ENCODE measurements at regions not wholly inside any gene's neighbourhood (a gene's known extent, or its start where the extent isn't known, plus 50 kb on each side); places are given as distances from the start of the nearest gene placed in this dataset.

DNA sequence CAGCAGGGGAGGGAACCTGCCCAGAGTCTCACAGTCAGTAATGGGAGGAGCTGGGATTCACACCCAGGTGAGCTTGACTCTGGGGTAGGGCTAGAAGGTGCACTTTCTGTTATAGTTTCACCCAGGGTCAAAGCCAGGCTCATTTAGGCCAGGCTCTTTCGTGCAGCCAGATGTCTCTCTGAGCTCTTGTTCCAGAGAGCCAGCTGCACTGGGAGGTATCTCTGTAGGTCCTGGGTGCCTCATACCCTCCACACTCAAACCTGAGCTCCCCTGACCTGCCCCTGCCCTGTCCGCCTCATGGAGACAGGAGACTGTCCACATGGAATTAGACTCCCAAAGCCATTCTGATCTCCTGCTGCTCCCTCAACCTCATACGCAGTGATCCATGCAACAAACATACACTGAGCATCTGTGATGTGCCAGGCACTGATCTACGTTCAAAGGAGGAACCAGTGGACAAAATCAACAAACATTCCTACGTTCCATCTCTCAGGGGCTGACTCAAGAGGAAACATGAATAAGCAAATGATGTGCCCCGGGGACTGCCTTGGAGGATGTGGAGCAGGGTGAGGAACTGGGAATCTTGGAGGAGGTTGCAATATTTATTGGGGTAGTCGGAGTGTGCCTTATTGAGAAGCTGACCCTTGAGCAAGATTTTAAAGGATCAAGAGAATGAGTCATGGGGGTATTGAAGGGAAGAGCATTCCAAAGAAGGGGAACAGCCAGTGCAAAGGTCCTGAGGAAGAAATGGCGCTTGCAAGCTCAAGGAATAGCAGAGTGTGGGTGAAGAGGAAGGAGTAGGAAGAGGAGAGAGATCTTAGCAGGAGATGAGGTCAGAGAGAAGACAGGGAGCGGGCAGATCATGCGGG lies 71.3 kb upstream of the TOX2 start:
- H3K27ac ChIP-seq, result no peak overlapping the region
- H3K4me3 ChIP-seq, result no peak overlapping the region
- 80 to 82% methylated on average over 10 of the region's 10 CpGs for WGBS, 2 donors
- H3K4me1 ChIP-seq, result no peaks in the 10 kb centered on the region
- TF ChIP-seq POLR2A (IDR thresholded peaks at IDR 0.05), result no peak
- no peak for TF ChIP-seq POLR2AphosphoS5 (IDR thresholded peaks at IDR 0.05)
- TF ChIP-seq EP300 (IDR thresholded peaks at IDR 0.05), result no peak
- TF ChIP-seq, protein P1, sequence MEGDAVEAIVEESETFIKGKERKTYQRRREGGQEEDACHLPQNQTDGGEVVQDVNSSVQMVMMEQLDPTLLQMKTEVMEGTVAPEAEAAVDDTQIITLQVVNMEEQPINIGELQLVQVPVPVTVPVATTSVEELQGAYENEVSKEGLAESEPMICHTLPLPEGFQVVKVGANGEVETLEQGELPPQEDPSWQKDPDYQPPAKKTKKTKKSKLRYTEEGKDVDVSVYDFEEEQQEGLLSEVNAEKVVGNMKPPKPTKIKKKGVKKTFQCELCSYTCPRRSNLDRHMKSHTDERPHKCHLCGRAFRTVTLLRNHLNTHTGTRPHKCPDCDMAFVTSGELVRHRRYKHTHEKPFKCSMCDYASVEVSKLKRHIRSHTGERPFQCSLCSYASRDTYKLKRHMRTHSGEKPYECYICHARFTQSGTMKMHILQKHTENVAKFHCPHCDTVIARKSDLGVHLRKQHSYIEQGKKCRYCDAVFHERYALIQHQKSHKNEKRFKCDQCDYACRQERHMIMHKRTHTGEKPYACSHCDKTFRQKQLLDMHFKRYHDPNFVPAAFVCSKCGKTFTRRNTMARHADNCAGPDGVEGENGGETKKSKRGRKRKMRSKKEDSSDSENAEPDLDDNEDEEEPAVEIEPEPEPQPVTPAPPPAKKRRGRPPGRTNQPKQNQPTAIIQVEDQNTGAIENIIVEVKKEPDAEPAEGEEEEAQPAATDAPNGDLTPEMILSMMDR (IDR thresholded peaks at IDR 0.05), result no peak
- no peaks in the 10 kb centered on the region for H3K27me3 ChIP-seq
- DNase-seq, result peak; percentile 13
- intact Hi-C loops (cut with DNase I), result no loop called here
- no peaks in the 10 kb centered on the region for H3K36me3 ChIP-seq
- no peaks in the 10 kb centered on the region for H3K9me3 ChIP-seq

DNA sequence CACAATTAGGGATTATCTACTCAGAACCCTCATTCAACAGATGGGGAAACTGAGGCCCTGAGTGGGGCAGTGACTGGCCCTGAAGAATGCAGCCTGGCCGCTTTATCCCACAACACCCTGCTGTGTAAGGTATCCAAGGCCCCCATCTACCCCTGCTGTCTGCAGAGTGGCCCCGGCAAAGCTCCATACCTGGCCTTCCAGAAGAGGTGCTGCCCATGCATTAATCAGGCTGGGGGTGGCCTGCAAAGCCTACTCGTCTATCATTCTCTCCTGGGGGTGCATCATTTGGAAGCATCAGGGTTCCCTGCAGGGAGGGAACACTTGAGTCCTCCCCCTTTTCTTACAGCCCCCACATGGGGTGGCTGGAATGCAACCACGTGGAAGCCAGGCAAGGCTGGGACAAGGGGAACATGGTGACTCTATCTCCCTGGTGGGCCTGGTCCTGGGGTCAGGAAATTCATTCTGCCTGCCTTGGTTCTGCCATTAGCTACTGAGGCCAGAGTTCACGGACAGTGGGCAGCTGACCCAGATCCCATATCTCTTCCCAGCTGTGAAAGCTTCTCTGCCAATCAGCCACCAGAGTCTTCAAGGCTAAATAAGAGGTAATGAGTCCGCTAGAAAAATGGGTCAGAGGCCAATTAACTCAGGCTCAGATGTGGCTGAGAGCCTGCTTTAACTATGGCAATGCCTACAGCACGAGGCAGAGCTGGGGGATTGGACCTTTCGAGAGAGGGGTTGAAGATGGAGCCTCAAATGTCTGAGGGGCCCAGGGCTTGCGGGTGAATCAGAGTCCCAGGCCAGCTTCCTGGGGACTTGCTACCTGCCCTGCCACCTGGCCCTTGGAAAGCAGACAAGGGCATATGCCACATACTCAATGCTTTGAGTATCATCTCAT lies 72.3 kb upstream of the TOX2 start:
- peak; percentile 48 for DNase-seq
- no peak overlapping the region for H3K27ac ChIP-seq
- 83 to 85% methylated on average over 9 of the region's 9 CpGs for WGBS, 2 donors
- no peak overlapping the region for H3K4me3 ChIP-seq
- intact Hi-C loops (cut with DNase I), result no loop called here
- no peak for TF ChIP-seq POLR2A (IDR thresholded peaks at IDR 0.05)
- no peak for TF ChIP-seq EP300 (IDR thresholded peaks at IDR 0.05)
- H3K27me3 ChIP-seq, result no peaks in the 10 kb centered on the region
- H3K9me3 ChIP-seq, result no peaks in the 10 kb centered on the region
- H3K36me3 ChIP-seq, result no peaks in the 10 kb centered on the region
- no peaks in the 10 kb centered on the region for H3K4me1 ChIP-seq

DNA sequence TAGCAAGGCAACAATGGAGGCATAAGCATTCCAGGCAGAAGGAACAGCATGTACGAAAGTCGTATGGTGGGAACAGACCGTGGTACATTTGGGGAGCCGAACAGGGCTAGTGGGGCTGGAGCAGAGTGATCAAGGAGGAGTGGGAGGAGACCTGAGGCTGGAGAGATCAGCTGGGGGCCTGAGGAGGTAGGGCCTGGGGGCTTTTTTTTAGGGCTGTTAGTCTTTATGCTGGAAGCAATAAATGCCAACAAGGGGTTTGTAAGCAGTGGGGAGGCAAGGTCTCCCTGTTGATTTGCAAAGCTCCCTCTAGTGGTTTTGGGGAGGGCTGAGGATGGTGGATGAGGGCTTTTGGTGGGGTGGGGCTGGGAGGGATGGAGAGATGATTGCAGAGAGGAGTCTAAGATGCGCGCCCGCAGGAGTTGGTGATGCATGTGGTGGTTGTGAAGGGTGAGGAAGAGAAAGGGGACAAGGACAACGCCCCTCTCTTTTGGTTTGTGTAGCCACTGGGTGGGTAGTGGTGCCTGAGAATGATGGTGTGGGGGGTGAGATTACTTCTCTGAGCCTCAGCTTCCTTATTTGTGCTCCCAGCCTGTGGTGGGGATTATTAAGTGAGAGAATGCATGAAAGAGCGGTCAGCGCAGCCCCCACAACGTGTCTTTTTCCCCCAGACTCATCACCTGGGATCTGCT lies 74.1 kb upstream of the TOX2 start:
- TF ChIP-seq POLR2A (IDR thresholded peaks at IDR 0.05), result no peak
- TF ChIP-seq, protein P1 (IDR thresholded peaks at IDR 0.05), result no peak
- no peak for TF ChIP-seq EP300 (IDR thresholded peaks at IDR 0.05)
- no peak for TF ChIP-seq POLR2AphosphoS5 (IDR thresholded peaks at IDR 0.05)
- H3K4me1 ChIP-seq, result no peaks in the 10 kb centered on the region
- no peaks in the 10 kb centered on the region for H3K9me3 ChIP-seq
- WGBS, 2 donors, result 64 to 69% methylated on average over 11 of the region's 11 CpGs
- H3K36me3 ChIP-seq, result no peaks in the 10 kb centered on the region
- no peak overlapping the region for H3K4me3 ChIP-seq
- intact Hi-C loops (cut with DNase I), result no loop called here
- DNase-seq, result peak; percentile 25
- no peaks in the 10 kb centered on the region for H3K27me3 ChIP-seq
- no peak overlapping the region for H3K27ac ChIP-seq

DNA sequence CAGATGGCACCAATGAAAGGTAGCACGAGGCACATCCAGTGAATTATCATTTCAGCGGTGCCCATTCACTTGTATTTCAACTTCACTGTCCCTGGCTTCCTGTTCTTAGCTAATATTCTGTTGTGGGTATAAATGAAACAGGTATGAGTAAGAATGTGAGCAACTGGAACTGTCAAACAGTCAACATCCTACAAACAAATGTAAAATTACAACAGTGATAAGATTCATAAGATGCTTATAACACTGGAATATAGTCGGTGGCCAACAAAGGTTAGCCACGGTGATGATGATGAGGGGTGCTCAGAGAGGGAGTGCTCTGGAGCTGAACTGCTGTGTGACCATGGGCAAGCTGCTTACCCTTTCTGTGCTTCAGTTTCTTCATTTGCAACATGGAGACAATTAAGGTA lies 74.9 kb upstream of the TOX2 start:
- Histone ChIP-seq H3K4me3 (no peak overlapping the region), H3K27me3 (no peaks in the 10 kb centered on the region), H3K4me1 (no peaks in the 10 kb centered on the region), H3K36me3 (no peaks in the 10 kb centered on the region), H3K27ac (no peak overlapping the region), H3K9me3 (no peaks in the 10 kb centered on the region)
- TF ChIP-seq POLR2A (IDR thresholded peaks at IDR 0.05) (no peak), POLR2AphosphoS5 (IDR thresholded peaks at IDR 0.05) (no peak), EP300 (IDR thresholded peaks at IDR 0.05) (no peak)
- TF ChIP-seq, protein P1 (IDR thresholded peaks at IDR 0.05), result no peak
- 69 to 77% methylated on average over 4 of the region's 4 CpGs for WGBS, 2 donors
- no peak for DNase-seq
- intact Hi-C loops (cut with DNase I), result no loop called here

DNA sequence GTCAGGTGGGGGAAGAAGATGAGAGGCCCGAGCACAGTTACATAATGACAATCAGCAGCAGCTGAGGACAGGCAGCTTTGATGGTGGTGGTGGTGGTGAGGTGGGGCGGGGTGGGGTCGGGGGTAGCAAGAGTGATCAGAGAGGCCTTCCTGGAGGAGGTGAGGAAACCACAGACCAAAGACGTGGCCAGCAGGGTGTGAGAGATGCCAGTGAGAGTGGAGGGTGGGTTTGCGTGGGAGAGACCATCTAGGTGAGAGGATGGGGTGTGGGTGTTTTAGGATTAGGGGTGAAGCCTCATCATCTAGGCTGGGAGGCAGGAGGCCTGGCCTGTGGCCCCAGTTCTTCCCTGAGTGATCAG lies 76.0 kb upstream of the TOX2 start:
- intact Hi-C loops (cut with DNase I), result no loop called here
- H3K27me3 ChIP-seq, result no peaks in the 10 kb centered on the region
- no peaks in the 10 kb centered on the region for H3K4me1 ChIP-seq
- 60 to 62% methylated on average over 5 of the region's 5 CpGs for WGBS, 2 donors
- H3K9me3 ChIP-seq, result no peaks in the 10 kb centered on the region
- no peak overlapping the region for H3K27ac ChIP-seq
- H3K4me3 ChIP-seq, result no peak overlapping the region
- no peaks in the 10 kb centered on the region for H3K36me3 ChIP-seq
- TF ChIP-seq, protein P1 (IDR thresholded peaks at IDR 0.05), result no peak
- no peak for TF ChIP-seq EP300 (IDR thresholded peaks at IDR 0.05)
- no peak for TF ChIP-seq POLR2A (IDR thresholded peaks at IDR 0.05)
- no peak for TF ChIP-seq POLR2AphosphoS5 (IDR thresholded peaks at IDR 0.05)
- DNase-seq, result no peak
